Jurkat, Clone E6-1 (cell line): ENCODE measurements at regions not wholly inside any gene's neighbourhood (a gene's known extent, or its start where the extent isn't known, plus 50 kb on each side); places are given as distances from the start of the nearest gene placed in this dataset.

Source experiments
- DNase-seq: peaks from one replicate; pipeline ENCODE4 v3.0.0-alpha.2; 2011; ENCODE audit warnings: low read depth, low spot score
- H3K4me3 ChIP-seq: 2 replicates; pipeline ENCODE4 v1.5.1; 2011; ENCODE audit warnings: mild to moderate bottlenecking, low read length, control low read depth, moderate library complexity

- H3K4me3 ChIP-seq, result no peak overlapping the region
- DNase-seq, result no peak
Measured at GRCh38 chr6:113121571-113121970, 735.6 kb upstream of the MARCKS start.

- DNase-seq, result no peak
- no peak overlapping the region for H3K4me3 ChIP-seq
Measured at GRCh38 chr6:113122060-113122459, 735.1 kb upstream of the MARCKS start.

- H3K4me3 ChIP-seq, result no peak overlapping the region
- no peak for DNase-seq
Measured at GRCh38 chr6:113125626-113126025, 731.5 kb upstream of the MARCKS start.

GRCh38 chr6:113127786-113128419, 729.2 kb upstream of the MARCKS start:
- no peak for DNase-seq
- H3K4me3 ChIP-seq, result no peak overlapping the region

GRCh38 chr6:113128661-113129060, 728.5 kb upstream of the MARCKS start:
- no peak for DNase-seq
- H3K4me3 ChIP-seq, result no peak overlapping the region

GRCh38 chr6:113129991-113130390, 727.2 kb upstream of the MARCKS start:
- DNase-seq, result no peak
- no peak overlapping the region for H3K4me3 ChIP-seq

- no peak overlapping the region for H3K4me3 ChIP-seq
- no peak for DNase-seq
Measured at GRCh38 chr6:113137426-113137825, 719.7 kb upstream of the MARCKS start.

GRCh38 chr6:113140721-113141120, 716.4 kb upstream of the MARCKS start:
- DNase-seq, result no peak

GRCh38 chr6:113141901-113142300, 715.2 kb upstream of the MARCKS start:
- DNase-seq, result no peak
- H3K4me3 ChIP-seq, result no peak overlapping the region

More at GRCh38 chr6:113140721-113141120, 716.4 kb upstream of the MARCKS start:
- no peak overlapping the region for H3K4me3 ChIP-seq

GRCh38 chr6:113142671-113143174, 714.4 kb upstream of the MARCKS start:
- no peak overlapping the region for H3K4me3 ChIP-seq
- DNase-seq, result no peak

- DNase-seq, result no peak
- H3K4me3 ChIP-seq, result no peak overlapping the region
Measured at GRCh38 chr6:113143206-113143605, 713.9 kb upstream of the MARCKS start.

GRCh38 chr6:113144117-113144516, 713.0 kb upstream of the MARCKS start:
- no peak overlapping the region for H3K4me3 ChIP-seq
- no peak for DNase-seq

GRCh38 chr6:113146878-113147277, 710.3 kb upstream of the MARCKS start:
- H3K4me3 ChIP-seq, result no peak overlapping the region
- no peak for DNase-seq

GRCh38 chr6:113147544-113147943, 709.6 kb upstream of the MARCKS start:
- DNase-seq, result no peak
- no peak overlapping the region for H3K4me3 ChIP-seq

- no peak overlapping the region for H3K4me3 ChIP-seq
- no peak for DNase-seq
Measured at GRCh38 chr6:113148566-113148965, 708.6 kb upstream of the MARCKS start.

- DNase-seq, result no peak
- no peak overlapping the region for H3K4me3 ChIP-seq
Measured at GRCh38 chr6:113149511-113149910, 707.6 kb upstream of the MARCKS start.

GRCh38 chr6:113160306-113161017, 696.7 kb upstream of the MARCKS start:
- H3K4me3 ChIP-seq, result no peak overlapping the region
- DNase-seq, result no peak

- no peak for DNase-seq
- no peak overlapping the region for H3K4me3 ChIP-seq
Measured at GRCh38 chr6:113161018-113161315, 696.2 kb upstream of the MARCKS start.

- DNase-seq, result no peak
- no peak overlapping the region for H3K4me3 ChIP-seq
Measured at GRCh38 chr6:113162739-113163138, 694.4 kb upstream of the MARCKS start.

GRCh38 chr6:113168057-113168456, 689.1 kb upstream of the MARCKS start:
- DNase-seq, result no peak
- no peak overlapping the region for H3K4me3 ChIP-seq

- DNase-seq, result no peak
- no peak overlapping the region for H3K4me3 ChIP-seq
Measured at GRCh38 chr6:113169484-113169883, 687.7 kb upstream of the MARCKS start.
